Tibial nerve (tissue), 4 donors: ENCODE measurements at regions not wholly inside any gene's neighbourhood (a gene's known extent, or its start where the extent isn't known, plus 50 kb on each side); places are given as distances from the start of the nearest gene placed in this dataset.

Source experiments
- DNase-seq, 2 donors: peaks; one replicate each; pipeline ENCODE4 v3.0.0-alpha.2; 2019; ENCODE audit warnings: low spot score in 2 of 2
- H3K27ac ChIP-seq, 4 donors: fragments of 200-600 bp; sonication (generic) in 3 of 4; one replicate each; pipeline ENCODE4 v1.5.1; 2017 to 2019; ENCODE audit warnings: mild to moderate bottlenecking in 1 of 4
- H3K27me3 ChIP-seq, 2 donors: fragments of 200-600 bp; sonication (generic) in 1 of 2; one replicate each; pipeline versions ENCODE4 v1.5.1 to v1.6.0; 2017 to 2019
- H3K36me3 ChIP-seq, 3 donors: fragments of 200-600 bp; sonication (generic); one replicate each; pipeline ENCODE4 v1.5.1; 2018 to 2019
- H3K4me1 ChIP-seq, 4 donors: fragments of 200-600 bp; sonication (generic) in 3 of 4; one replicate each; pipeline ENCODE4 v1.5.1; 2017 to 2019
- H3K4me3 ChIP-seq, 4 donors: fragments of 200-600 bp; sonication (generic) in 3 of 4; one replicate each; pipeline ENCODE4 v1.5.1; 2017 to 2019; ENCODE audit warnings: mild to moderate bottlenecking in 1 of 4, moderate library complexity in 1 of 4
- H3K9me3 ChIP-seq, 4 donors: fragments of 200-600 bp; sonication (generic) in 3 of 4; one replicate each; pipeline ENCODE4 v1.5.1; 2017 to 2019
- EP300 ChIP-seq, 2 donors: sonication (generic); formaldehyde crosslinking; IDR thresholded peaks; one replicate each; pipeline ENCODE4 v1.6.1; 2017; ENCODE audit warnings: antibody characterized with exemption in 2 of 2, mild to moderate bottlenecking in 1 of 2
- POLR2A ChIP-seq, 2 donors: fragments of 450-650 bp; IDR thresholded peaks; one replicate each; pipeline ENCODE4 v1.6.1; 2017; ENCODE audit warnings: antibody characterized with exemption in 2 of 2, mild to moderate bottlenecking in 2 of 2, moderate library complexity in 2 of 2
- WGBS, 2 donors: methylation state at CpG; one replicate each; pipeline ENCODE4 v1.1.5; 2018; 5-methylcytosine and 5-hydroxymethylcytosine counted together
- TF ChIP-seq, protein P1 (sequence below), 5 experiments: fragments of 200-600 bp in 3 of 5; fragments of 450-650 bp in 2 of 5; sonication (generic) in 3 of 5; IDR thresholded peaks; one replicate each; pipeline ENCODE4 v1.5.1; 2016 to 2019; ENCODE audit warnings: antibody characterized with exemption in 5 of 5, mild to moderate bottlenecking in 3 of 5, moderate library complexity in 2 of 5

DNA sequence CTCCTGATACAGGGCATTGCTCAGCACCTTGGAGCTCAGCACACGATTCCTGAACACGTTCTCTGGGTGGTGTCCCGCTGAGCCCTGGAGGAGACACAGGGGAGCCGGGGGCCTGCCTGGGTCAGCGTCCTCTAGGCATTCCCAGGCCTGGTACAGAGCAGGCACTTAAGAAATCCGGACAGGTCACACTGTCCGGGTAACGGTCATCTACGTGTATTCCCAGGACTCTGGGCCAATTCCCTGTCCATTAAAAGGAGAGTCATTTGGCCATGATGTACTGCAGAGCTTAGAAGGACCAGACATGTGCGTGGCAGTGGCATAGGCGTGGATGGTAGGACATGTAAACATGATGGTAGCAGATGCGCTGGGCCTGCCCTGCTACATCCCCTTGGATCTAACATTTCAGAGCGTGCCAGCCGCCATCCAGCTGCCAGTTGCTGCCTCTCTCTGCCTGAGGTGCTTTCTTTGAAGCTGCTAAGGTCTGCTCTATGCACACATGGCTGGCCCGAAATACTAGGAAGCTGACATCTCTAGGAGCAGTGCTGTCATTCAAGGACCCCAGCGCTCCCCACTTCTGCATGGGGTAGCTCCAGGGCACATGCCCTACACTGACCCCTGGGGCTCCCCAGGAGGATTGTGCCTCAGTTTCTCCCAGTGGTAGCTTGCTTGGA, 273.1 kb upstream of the RTL1 start:
- Histone ChIP-seq H3K27ac (no peak overlapping the region), H3K4me3 (no peak overlapping the region), H3K27me3 (no peaks in the 10 kb centered on the region), H3K36me3 (no peaks in the 10 kb centered on the region), H3K9me3 (peaks cover 0 to 38% (median 0%) of the 10 kb centered on the region in 4 donors), H3K4me1 (no peaks in the 10 kb centered on the region)
- TF ChIP-seq EP300 (IDR thresholded peaks at IDR 0.05): no peak
- TF ChIP-seq, protein P1, sequence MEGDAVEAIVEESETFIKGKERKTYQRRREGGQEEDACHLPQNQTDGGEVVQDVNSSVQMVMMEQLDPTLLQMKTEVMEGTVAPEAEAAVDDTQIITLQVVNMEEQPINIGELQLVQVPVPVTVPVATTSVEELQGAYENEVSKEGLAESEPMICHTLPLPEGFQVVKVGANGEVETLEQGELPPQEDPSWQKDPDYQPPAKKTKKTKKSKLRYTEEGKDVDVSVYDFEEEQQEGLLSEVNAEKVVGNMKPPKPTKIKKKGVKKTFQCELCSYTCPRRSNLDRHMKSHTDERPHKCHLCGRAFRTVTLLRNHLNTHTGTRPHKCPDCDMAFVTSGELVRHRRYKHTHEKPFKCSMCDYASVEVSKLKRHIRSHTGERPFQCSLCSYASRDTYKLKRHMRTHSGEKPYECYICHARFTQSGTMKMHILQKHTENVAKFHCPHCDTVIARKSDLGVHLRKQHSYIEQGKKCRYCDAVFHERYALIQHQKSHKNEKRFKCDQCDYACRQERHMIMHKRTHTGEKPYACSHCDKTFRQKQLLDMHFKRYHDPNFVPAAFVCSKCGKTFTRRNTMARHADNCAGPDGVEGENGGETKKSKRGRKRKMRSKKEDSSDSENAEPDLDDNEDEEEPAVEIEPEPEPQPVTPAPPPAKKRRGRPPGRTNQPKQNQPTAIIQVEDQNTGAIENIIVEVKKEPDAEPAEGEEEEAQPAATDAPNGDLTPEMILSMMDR (IDR thresholded peaks at IDR 0.05): no peak
- no peak for TF ChIP-seq POLR2A (IDR thresholded peaks at IDR 0.05)
- WGBS, 2 donors: 91 to 92% methylated on average over 16 of the region's 16 CpGs
- DNase-seq: no peak

DNA sequence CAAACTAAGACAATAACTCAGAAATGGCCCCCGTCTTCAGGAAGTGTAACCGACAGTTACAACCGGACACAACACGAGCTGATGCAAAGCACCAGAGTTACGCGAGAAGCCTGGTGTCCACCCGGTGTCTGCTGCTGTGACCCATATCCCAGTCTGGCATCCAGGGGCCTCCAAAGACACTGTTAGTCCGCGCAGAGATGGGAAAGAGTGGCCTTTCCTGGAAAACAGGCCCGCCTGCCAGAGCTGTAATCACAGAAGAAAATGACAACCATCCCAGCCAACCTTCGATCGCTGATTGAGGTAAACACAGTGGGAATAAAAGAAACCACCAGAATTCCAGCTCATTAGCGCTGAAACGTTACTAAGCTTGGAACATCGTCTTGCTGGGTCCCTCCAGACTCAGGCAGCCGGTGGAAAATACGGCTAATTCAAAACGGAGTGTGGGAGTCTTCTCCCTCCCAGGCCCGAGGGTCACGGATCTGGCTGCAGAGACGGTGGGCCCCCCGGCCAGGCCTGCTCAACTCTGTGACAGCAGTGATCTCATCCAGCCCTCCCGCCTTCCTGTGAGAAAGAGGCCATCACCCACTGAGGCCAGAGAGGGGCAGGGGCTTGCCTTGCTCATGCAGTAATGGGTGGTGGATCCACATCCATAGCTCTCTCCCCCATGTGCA, 273.9 kb upstream of the RTL1 start:
- Histone ChIP-seq H3K4me1 (no peaks in the 10 kb centered on the region), H3K9me3 (peaks cover 0 to 46% (median 0%) of the 10 kb centered on the region in 4 donors), H3K36me3 (no peaks in the 10 kb centered on the region), H3K27ac (no peak overlapping the region), H3K27me3 (no peaks in the 10 kb centered on the region), H3K4me3 (no peak overlapping the region)
- TF ChIP-seq, protein P1 (IDR thresholded peaks at IDR 0.05): no peak
- TF ChIP-seq POLR2A (IDR thresholded peaks at IDR 0.05) (no peak), EP300 (IDR thresholded peaks at IDR 0.05) (no peak)
- 52 to 55% methylated on average over 23 of the region's 23 CpGs for WGBS, 2 donors
- no peak for DNase-seq

DNA sequence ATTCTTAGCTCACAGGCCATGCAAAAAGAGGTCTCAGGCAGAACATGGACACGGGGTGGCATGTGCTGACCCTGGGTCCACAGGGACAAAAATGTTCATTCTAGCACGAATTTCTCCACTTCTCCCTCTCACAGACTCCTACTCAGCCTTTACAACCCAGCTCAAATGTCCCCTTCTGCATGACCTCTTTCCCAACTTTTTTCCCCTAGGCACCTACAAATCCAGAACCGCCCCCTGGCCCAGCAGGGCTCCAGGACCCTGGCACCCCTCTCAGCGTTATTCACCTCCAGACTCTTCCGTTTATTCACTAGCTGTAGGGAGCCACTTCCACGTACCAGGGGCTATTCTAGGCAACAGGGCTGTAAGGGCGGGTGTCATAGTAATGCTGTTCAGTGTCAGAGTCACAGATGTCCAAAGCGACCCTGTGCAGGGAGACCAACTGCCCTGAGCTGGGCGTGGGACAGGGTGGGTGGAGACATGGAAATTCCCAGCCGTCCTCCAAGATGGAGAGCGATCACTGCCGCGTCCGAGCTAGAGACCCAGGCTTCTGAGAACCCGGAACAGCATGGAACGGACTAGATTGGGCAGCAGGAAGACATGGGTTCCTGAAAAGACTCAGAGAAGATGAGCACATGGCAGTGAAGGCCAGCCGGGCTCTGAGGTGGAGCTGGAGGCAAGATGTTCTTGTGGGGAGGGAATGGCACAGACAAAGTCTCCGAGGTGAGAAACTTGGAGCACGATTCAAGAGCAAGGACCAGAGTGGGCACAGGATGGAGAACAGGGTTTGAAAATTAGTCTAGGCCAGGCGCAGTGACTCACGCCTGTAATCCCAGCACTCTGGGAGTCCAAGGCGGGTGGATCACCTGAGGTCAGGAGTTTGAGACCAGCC, 274.9 kb upstream of the RTL1 start:
- no peaks in the 10 kb centered on the region for H3K27me3 ChIP-seq
- no peak for DNase-seq
- no peaks in the 10 kb centered on the region for H3K36me3 ChIP-seq
- H3K4me1 ChIP-seq: no peaks in the 10 kb centered on the region
- peaks cover 0 to 39% (median 0%) of the 10 kb centered on the region in 4 donors for H3K9me3 ChIP-seq
- 89 to 90% methylated on average over 22 of the region's 22 CpGs for WGBS, 2 donors
- H3K27ac ChIP-seq: no peak overlapping the region
- TF ChIP-seq POLR2A (IDR thresholded peaks at IDR 0.05) (no peak), EP300 (IDR thresholded peaks at IDR 0.05) (no peak)
- TF ChIP-seq, protein P1 (IDR thresholded peaks at IDR 0.05): no peak
- no peak overlapping the region for H3K4me3 ChIP-seq

DNA sequence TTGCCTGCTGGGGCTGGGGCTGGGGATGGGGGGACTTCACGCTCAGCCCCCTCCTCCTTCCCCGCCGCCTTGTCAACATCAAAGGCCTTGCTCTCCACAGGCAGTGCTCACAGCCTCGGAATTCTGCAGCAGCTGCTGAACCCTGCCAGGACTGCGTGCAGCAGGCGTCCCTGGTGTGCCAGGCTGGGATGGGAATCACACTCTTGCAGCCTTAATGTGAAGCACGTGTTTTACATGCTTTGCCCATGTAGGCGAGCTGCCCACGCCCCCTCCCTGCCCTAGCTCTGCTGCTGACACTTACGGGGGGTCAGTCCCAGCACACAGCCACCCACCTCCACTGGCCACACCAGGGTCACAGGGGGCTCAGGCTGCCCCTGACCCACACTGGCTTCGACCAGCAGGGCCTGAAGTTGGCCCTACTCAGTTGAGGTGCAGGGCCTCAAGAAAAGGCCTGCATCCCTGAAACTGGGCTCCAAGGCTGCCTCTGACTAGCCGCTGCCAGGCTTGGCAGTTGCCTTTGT, 276.2 kb upstream of the RTL1 start:
- no peaks in the 10 kb centered on the region for H3K4me1 ChIP-seq
- no peaks in the 10 kb centered on the region for H3K27me3 ChIP-seq
- H3K9me3 ChIP-seq: peaks cover 0 to 32% (median 0%) of the 10 kb centered on the region in 4 donors
- H3K27ac ChIP-seq: no peak overlapping the region
- TF ChIP-seq POLR2A (IDR thresholded peaks at IDR 0.05): no peak
- TF ChIP-seq, protein P1 (IDR thresholded peaks at IDR 0.05): no peak
- no peak for TF ChIP-seq EP300 (IDR thresholded peaks at IDR 0.05)
- H3K4me3 ChIP-seq: no peak overlapping the region
- 71 to 72% methylated on average over 12 of the region's 12 CpGs for WGBS, 2 donors
- no peaks in the 10 kb centered on the region for H3K36me3 ChIP-seq
- DNase-seq: no peak
